ENCODE measurements at regions not wholly inside any gene's neighbourhood (a gene's known extent, or its start where the extent isn't known, plus 50 kb on each side); places are given as distances from the start of the nearest gene placed in this dataset.

- TF ChIP-seq, protein P1, sequence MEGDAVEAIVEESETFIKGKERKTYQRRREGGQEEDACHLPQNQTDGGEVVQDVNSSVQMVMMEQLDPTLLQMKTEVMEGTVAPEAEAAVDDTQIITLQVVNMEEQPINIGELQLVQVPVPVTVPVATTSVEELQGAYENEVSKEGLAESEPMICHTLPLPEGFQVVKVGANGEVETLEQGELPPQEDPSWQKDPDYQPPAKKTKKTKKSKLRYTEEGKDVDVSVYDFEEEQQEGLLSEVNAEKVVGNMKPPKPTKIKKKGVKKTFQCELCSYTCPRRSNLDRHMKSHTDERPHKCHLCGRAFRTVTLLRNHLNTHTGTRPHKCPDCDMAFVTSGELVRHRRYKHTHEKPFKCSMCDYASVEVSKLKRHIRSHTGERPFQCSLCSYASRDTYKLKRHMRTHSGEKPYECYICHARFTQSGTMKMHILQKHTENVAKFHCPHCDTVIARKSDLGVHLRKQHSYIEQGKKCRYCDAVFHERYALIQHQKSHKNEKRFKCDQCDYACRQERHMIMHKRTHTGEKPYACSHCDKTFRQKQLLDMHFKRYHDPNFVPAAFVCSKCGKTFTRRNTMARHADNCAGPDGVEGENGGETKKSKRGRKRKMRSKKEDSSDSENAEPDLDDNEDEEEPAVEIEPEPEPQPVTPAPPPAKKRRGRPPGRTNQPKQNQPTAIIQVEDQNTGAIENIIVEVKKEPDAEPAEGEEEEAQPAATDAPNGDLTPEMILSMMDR (IDR thresholded peaks at IDR 0.05 in 4 of 5, conservative IDR thresholded peaks at IDR 0.05 in 1 of 5) = no peak
- no peak for TF ChIP-seq POLR2A (IDR thresholded peaks at IDR 0.05)
Measured at GRCh38 chr9:7910426-7911020, 110.9 kb upstream of the DMAC1 start.

All from gastrocnemius medialis (tissue), 4 donors.